ENCODE measurements at regions not wholly inside any gene's neighbourhood (a gene's known extent, or its start where the extent isn't known, plus 50 kb on each side); places are given as distances from the start of the nearest gene placed in this dataset.

DNA sequence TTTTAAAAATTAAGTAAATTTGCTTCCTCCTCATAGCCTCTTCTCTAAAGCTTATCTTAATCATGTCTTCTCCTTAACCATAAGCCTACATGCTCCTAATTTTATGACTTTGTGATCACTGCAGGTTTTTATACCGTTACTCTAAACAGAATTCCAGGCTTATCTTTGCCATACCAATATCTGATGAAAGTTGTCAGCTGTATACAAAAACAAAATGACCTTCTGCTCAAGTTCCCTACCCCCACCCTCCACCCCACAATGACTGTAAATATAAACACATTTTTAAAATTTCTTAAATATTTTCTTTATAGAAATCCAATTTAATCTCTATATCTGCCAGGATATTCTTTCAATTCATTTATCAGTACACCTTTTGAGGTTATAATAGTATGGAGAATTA lies 60.5 kb upstream of the SGK1 start:
- H4K20me1 ChIP-seq (replicated peaks; ENCODE audit: control insufficient read depth, extremely low read depth, insufficient read depth, low read length) = no peaks in the 10 kb centered on the region
- no peak overlapping the region for H2AFZ ChIP-seq (ENCODE audit: low read depth, low read length)
- no peaks in the 10 kb centered on the region for H3K36me3 ChIP-seq (ENCODE audit: control insufficient read depth in 2 of 2, extremely low read depth in 1 of 2, insufficient read depth in 2 of 2, low read length in 2 of 2)
- intact Hi-C loops (cut with micrococcal nuclease) = no loop called here
- TF ChIP-seq, protein P1, sequence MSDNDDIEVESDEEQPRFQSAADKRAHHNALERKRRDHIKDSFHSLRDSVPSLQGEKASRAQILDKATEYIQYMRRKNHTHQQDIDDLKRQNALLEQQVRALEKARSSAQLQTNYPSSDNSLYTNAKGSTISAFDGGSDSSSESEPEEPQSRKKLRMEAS (IDR thresholded peaks at IDR 0.05; ENCODE audit: insufficient read depth, insufficient read length) = no peak
- no peak for TF ChIP-seq POLR2A (IDR thresholded peaks at IDR 0.05; ENCODE audit: low read depth, low read length)
- TF ChIP-seq GATA2 (IDR thresholded peaks at IDR 0.05; ENCODE audit: insufficient read depth, insufficient read length, low read depth, low read length) = no peak
- TF ChIP-seq EZH2 (IDR thresholded peaks at IDR 0.05; ENCODE audit: borderline replicate concordance, low read depth, low read length, severe bottlenecking) = no peak
- no peak for TF ChIP-seq POLR2AphosphoS5 (IDR thresholded peaks at IDR 0.05; ENCODE audit: insufficient read depth, low read depth, low read length)
- TF ChIP-seq, protein P2, sequence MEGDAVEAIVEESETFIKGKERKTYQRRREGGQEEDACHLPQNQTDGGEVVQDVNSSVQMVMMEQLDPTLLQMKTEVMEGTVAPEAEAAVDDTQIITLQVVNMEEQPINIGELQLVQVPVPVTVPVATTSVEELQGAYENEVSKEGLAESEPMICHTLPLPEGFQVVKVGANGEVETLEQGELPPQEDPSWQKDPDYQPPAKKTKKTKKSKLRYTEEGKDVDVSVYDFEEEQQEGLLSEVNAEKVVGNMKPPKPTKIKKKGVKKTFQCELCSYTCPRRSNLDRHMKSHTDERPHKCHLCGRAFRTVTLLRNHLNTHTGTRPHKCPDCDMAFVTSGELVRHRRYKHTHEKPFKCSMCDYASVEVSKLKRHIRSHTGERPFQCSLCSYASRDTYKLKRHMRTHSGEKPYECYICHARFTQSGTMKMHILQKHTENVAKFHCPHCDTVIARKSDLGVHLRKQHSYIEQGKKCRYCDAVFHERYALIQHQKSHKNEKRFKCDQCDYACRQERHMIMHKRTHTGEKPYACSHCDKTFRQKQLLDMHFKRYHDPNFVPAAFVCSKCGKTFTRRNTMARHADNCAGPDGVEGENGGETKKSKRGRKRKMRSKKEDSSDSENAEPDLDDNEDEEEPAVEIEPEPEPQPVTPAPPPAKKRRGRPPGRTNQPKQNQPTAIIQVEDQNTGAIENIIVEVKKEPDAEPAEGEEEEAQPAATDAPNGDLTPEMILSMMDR (IDR thresholded peaks at IDR 0.05; ENCODE audit: extremely low read depth in 1 of 2, insufficient read depth in 1 of 2, low read depth in 1 of 2, low read length in 2 of 2) = no peak
- TF ChIP-seq FOS (IDR thresholded peaks at IDR 0.05; ENCODE audit: borderline replicate concordance, insufficient read depth, low read length) = no peak
- TF ChIP-seq JUN (IDR thresholded peaks at IDR 0.05; ENCODE audit: borderline replicate concordance, insufficient read depth, insufficient read length, low read depth) = no peak
- no peak for TF ChIP-seq MYC (IDR thresholded peaks at IDR 0.05; ENCODE audit: low read depth, low read length)
- H3K79me2 ChIP-seq (ENCODE audit: control insufficient read depth, insufficient read depth, low read length) = no peaks in the 10 kb centered on the region
- no peaks in the 10 kb centered on the region for H3K27me3 ChIP-seq (ENCODE audit: control insufficient read depth in 2 of 2, insufficient read depth in 2 of 2, low read length in 2 of 2)
- BruUV-seq (replicated peaks) = no TSS peak
- no peak for DNase-seq (ENCODE audit: low read depth, low spot score)
- no peak overlapping the region for H3K4me3 ChIP-seq (replicated peaks in 1 of 3; ENCODE audit: insufficient read depth in 1 of 3, low read depth in 1 of 3, low read length in 3 of 3)
- dilution Hi-C loops (cut with MboI; ENCODE audit: extremely low pct_ligation_motif_present, low sequenced_read_pairs) = no loop called here
- no peak overlapping the region for H3K9ac ChIP-seq (replicated peaks; ENCODE audit: extremely low read depth, insufficient read depth, low read length)
- ChIA-PET CTCF (no interaction called here), POLR2A (no interaction called here)
- H3K4me2 ChIP-seq (ENCODE audit: insufficient read depth, low read length) = no peak overlapping the region
- no peaks in the 10 kb centered on the region for H3K9me3 ChIP-seq (replicated peaks; ENCODE audit: control insufficient read depth, insufficient read depth, low read length)
- no peak overlapping the region for H3K27ac ChIP-seq (ENCODE audit: insufficient read depth, low read depth, low read length)
- no peak for FAIRE-seq
- H3K4me1 ChIP-seq (ENCODE audit: control insufficient read depth, extremely low read depth, insufficient read depth, low read length) = peaks cover 2% of the 10 kb centered on the region
- H3K9me1 ChIP-seq (replicated peaks; ENCODE audit: control insufficient read depth, extremely low read depth, insufficient read depth, low read length) = no peaks in the 10 kb centered on the region

All from endothelial cell of umbilical vein (primary cell).